GM18907 (cell line): ENCODE measurements at regions not wholly inside any gene's neighbourhood (a gene's known extent, or its start where the extent isn't known, plus 50 kb on each side); places are given as distances from the start of the nearest gene placed in this dataset.

Experiments used
- ATAC-seq: cut with Tn5 transposase; IDR thresholded peaks from one replicate; pipeline ENCODE4 v1.9.1; 2021; ENCODE audit warnings: mild to moderate bottlenecking, moderate library complexity; ENCODE audit not compliant: unreplicated experiment

- ATAC-seq: no peak
Measured at GRCh38 chr14:66383257-66383656, 102.9 kb upstream of the CCDC196 start.

DNA sequence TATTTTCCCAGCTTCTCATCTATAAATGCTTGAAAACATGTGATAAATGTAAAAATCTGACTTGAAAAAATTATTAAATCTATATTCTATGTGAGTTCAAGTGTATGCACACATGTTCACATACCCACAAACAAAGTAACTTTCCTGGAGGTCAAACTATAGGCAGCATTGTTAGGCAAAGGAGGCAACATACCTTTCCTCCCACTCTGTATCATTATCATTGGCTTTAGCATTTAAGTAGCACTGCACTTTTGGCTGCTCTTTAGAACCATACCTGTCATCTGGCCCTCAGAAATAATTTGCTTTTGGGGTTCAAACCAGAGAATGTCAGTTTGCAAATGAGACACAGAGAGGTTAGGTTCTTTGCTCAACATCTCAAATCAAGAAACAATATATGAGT, 102.4 kb upstream of the CCDC196 start:
- no peak for ATAC-seq

DNA sequence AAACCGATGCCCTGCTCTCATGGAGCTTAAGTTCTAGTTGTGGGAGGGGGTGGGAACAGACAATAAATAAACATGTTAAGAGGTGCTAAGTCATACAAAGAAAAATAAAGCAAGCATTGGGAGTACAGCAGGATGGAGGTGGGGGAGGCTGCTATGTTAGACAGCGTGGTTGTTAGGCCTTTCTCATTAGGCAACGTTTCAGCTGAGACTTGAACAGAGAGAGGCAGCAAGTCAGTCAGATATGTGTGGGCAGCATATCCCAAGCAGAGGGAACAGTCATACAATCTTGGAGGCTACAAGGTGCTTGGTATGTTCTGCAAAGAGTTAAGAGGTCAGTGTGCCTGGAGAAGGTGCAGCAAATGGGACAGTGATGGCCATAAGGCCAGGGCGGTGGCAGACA, 97.7 kb upstream of the CCDC196 start:
- no peak for ATAC-seq

- ATAC-seq: no peak
Measured at GRCh38 chr14:66389481-66389880, 96.7 kb upstream of the CCDC196 start.

- peak; percentile 60 for ATAC-seq
Measured at GRCh38 chr14:66395300-66395699, 90.9 kb upstream of the CCDC196 start.

DNA sequence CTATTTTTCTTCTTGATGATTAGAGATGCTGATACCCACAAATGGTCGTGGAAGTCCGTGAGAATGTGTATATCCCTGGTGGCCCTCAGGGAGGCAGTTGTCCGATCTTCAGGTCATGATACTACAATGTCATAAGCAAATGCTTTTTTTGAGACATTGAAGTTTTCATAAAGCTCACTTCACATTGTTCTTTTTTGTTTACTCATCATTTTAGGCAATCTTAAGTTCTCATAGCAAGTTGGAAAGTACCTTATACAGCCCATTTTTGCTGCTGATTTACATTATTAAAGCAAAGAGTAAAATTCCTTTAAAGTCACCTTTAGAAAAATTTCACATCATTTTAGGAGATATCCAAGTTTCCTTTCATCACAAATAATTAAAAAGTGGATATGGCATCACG, 90.0 kb upstream of the CCDC196 start:
- no peak for ATAC-seq

DNA sequence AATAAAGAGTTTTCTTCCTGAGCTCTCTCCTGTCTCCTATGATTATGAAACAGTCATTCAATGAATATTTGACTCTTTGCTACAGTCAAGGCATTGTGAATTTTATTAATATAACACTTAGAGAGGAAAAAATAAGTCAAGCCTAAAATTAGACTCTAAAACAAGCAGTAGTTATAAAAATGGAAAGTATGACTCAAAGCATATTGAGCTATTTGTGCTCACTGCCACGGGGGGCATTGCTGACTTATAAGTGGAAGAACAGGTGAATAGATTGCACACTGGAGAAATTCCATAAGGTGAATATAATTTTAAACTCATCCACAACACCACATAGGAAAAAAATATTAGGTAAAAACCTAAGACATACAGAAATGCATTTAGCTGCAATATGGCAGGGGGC, 87.7 kb upstream of the CCDC196 start:
- no peak for ATAC-seq

GRCh38 chr14:66401449-66402095, 84.6 kb upstream of the CCDC196 start:
- no peak for ATAC-seq

DNA sequence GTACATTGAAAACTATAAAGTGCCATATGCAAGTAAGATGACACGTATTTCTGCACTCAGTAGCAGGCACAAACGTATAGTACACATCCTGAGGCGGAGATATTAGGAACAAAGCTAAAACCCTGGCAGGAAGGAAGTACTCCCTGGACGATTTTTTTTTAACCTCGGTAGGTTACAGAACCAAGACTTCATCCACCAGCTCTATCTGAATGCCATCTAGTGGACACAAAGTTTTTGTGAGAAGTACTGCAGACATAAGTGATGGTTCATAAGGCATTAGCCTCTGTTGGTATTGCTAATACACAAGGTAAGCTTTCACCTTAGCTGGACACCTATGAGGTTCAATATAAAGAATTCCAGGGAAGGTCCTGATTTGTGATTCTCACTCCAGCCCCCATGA, 83.0 kb upstream of the CCDC196 start:
- ATAC-seq: no peak

GRCh38 chr14:66404051-66404545, 82.1 kb upstream of the CCDC196 start:
- no peak for ATAC-seq

DNA sequence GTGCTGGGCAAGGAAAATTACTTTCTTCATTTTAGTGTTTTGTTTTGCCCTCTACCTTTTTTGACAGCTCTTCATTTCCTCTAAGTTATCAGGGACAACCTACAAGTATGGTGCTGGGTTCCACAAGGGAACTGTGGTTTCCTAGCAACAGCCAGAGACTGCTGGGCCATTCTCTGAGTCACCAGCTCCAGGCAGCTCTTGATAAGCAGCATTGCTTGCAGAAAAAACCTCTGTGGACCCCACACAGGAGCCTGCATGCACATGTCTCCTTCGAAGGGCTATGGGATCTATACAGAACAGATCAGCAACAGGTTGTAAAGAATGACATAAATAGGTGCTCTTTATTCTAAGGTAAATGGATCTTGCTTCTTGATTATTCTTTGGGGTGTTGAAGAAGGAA, 81.0 kb upstream of the CCDC196 start:
- ATAC-seq: no peak

DNA sequence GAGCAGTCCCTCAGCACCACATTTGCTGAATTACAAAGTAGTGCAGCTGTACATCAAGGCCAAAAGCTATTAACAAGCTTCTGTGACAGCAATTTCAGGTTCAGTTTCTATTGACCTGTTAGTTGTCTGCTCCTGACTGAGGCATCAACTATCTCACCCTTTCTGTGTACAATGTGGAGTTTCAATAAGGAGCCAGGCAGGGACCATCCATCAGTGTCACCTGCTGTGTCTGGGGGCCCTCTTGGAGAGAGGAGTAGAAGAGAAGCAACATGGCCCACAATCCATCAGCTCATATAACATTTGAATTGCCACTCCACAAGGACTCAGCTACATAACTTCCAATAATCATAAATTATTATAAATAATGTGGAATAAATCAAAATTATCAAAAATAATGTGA, 72.3 kb upstream of the CCDC196 start:
- ATAC-seq: no peak

DNA sequence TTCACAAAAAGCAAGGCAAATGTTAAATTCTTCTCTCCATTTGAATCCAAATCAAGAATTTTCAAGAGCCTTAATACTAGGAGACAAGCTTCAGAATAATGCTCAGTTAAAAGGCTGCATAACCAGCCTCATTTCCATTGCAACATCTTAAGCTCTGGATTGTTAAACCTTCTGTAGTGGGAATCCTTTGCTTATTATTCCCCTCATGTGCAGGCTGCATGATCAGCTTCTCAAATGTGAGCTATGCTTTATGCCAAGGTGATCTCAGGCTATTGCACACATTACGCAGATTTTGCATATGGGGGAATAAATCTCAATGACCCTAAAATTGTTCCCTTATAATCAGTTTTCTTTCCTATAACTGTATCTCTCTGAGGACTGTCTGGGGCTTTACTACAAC, 71.7 kb upstream of the CCDC196 start:
- no peak for ATAC-seq

GRCh38 chr14:66420251-66421006, 65.7 kb upstream of the CCDC196 start:
- ATAC-seq: no peak

DNA sequence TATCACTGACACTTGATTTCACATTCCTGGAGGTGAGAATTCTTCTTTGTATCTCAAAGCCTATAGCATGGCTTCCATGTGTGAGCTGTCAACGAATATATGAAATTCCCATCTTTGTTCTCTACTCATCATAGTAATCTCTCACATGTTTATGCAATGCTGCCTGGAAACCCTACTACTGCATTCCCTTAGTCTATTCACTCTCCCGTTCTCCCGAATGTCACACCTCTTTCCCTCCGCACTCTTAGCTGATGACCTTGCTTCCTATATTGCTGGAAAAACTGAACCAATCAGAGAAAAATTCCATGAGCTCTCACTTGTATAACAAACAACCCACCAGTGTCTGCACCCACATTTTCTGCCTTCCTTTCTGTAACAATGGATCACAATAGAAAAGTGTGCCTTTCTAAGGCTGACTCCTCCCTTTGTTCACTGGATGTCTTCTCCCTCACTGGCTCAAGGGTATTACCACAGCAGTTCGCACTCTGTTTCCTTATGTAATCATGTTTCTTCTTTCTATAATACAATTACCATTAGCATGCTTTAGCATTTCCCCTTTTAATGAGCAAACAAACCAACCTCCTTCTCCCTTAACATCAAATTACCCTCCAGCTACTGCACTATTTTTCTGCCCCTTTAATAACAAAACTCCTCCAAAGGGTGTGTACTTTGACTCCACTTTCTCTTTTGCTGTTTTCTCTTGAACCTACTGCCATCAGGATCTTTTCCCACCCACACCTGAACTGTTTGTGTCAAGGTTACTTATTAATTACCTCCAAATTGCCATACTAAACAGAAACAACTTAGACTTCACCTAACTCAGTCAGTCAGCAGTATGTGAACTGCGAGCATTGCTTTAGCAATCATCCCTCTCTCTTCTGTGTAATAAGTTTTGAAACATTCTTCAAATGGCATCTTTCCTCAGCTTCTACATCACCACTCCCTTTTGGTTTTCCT, 63.9 kb upstream of the CCDC196 start:
- ATAC-seq: no peak

DNA sequence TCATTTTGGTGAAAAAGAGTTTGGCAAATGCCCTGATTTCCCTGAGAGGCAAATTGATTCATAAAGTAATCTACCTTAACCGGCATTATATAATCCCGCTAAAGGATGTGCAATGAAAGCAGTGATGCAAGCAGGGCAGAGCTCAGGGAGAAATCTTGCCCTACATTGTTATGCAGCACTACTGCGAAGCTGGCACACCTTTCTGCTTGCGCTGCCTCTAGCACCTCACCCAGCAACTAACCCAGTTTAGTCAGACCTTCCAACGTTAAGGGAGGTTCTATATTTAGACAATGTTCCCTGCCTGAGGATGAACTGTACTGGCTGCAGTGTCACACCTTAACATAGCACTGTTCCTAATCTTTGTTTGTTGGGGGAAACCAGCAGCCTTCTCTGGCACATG, 60.8 kb upstream of the CCDC196 start:
- ATAC-seq: no peak

DNA sequence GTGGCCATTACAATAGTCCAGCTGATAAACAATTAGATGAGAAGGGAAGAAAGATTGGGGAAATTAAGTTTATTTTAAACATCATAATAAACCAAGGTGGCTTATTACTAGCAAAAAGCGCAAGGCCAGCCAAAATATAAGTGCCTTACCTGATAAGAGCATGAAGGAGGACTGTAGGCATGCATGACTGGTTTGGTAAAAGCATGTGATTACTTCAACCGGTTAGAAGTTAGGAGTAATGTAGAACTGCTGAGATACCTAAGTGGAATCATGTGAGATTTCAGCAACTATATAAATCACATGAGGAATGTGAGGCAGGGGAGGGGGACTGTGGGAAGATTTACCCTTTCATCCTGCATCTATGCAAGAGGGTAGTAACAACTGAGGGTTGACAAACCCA, 59.7 kb upstream of the CCDC196 start:
- no peak for ATAC-seq

GRCh38 chr14:66432334-66432733, 53.8 kb upstream of the CCDC196 start:
- no peak for ATAC-seq

DNA sequence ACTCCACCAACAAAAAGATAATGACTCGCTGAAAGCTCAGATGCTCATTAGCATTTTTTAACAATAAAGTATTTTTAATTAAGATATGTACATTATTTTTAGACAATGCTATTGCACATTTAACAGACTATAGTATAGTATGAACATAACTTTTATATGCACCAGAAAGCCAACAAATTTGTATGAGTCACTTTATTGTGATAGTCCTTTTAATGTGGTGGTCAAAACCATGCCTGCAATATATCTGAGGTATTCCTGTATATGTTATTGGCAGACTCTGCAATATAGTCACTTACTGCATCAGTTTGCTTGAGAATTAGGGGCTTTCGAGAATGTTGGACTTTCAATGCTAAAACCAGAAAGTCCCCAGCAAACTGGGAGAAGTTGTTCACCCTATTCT, 51.7 kb upstream of the CCDC196 start:
- no peak for ATAC-seq

- ATAC-seq: no peak
Measured at GRCh38 chr14:66435683-66436082, 50.5 kb upstream of the CCDC196 start.
